Nephron progenitor cell (in vitro differentiated cells): ENCODE measurements at regions not wholly inside any gene's neighbourhood (a gene's known extent, or its start where the extent isn't known, plus 50 kb on each side); places are given as distances from the start of the nearest gene placed in this dataset.
"Not testable (repeated sequence)": the region's sequence is repeated elsewhere in the genome, so short reads cannot be mapped to it uniquely, and the experiment has no call there.

Source experiments
- DNase-seq: peaks from one replicate; pipeline ENCODE4 v3.0.0; 2021
- H3K27ac Mint-ChIP-seq: 2 replicates; pipeline ENCODE4 v1.8.0; 2021; ENCODE audit warnings: mild to moderate bottlenecking, moderate library complexity, mixed read lengths
- H3K27me3 Mint-ChIP-seq: 2 replicates; pipeline ENCODE4 v1.8.0; 2021; ENCODE audit warnings: mild to moderate bottlenecking, low read depth, mixed read lengths; ENCODE audit not compliant: poor library complexity
- H3K36me3 Mint-ChIP-seq: 2 replicates; pipeline ENCODE4 v1.8.0; 2021; ENCODE audit warnings: low read depth, mixed read lengths
- H3K4me1 Mint-ChIP-seq: 2 replicates; pipeline ENCODE4 v1.8.0; 2021; ENCODE audit warnings: mixed read lengths
- H3K4me3 Mint-ChIP-seq: 2 replicates; pipeline ENCODE4 v1.8.0; 2021; ENCODE audit warnings: mild to moderate bottlenecking, moderate library complexity, mixed read lengths
- H3K9me3 Mint-ChIP-seq: 2 replicates; pipeline ENCODE4 v1.8.0; 2021; ENCODE audit warnings: mild to moderate bottlenecking, moderate library complexity, mixed read lengths
- TF ChIP-seq, protein P1 (sequence below): fragments of 200-600 bp; sonication (generic); IDR thresholded peaks from 2 replicates; pipeline ENCODE4 v1.5.0; 2021; ENCODE audit warnings: antibody characterized with exemption

GRCh38 chr2:17226941-17227490, 291.2 kb downstream of the RAD51AP2 start:
- Mint-ChIP-seq H3K27ac (no peak overlapping the region), H3K36me3 (no peaks in the 10 kb centered on the region), H3K4me1 (peaks cover 16% of the 10 kb centered on the region), H3K9me3 (no peaks in the 10 kb centered on the region), H3K27me3 (peaks cover 10% of the 10 kb centered on the region), H3K4me3 (no peak overlapping the region)
- DNase-seq = no peak
- TF ChIP-seq, protein P1, sequence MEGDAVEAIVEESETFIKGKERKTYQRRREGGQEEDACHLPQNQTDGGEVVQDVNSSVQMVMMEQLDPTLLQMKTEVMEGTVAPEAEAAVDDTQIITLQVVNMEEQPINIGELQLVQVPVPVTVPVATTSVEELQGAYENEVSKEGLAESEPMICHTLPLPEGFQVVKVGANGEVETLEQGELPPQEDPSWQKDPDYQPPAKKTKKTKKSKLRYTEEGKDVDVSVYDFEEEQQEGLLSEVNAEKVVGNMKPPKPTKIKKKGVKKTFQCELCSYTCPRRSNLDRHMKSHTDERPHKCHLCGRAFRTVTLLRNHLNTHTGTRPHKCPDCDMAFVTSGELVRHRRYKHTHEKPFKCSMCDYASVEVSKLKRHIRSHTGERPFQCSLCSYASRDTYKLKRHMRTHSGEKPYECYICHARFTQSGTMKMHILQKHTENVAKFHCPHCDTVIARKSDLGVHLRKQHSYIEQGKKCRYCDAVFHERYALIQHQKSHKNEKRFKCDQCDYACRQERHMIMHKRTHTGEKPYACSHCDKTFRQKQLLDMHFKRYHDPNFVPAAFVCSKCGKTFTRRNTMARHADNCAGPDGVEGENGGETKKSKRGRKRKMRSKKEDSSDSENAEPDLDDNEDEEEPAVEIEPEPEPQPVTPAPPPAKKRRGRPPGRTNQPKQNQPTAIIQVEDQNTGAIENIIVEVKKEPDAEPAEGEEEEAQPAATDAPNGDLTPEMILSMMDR = no peak

DNA sequence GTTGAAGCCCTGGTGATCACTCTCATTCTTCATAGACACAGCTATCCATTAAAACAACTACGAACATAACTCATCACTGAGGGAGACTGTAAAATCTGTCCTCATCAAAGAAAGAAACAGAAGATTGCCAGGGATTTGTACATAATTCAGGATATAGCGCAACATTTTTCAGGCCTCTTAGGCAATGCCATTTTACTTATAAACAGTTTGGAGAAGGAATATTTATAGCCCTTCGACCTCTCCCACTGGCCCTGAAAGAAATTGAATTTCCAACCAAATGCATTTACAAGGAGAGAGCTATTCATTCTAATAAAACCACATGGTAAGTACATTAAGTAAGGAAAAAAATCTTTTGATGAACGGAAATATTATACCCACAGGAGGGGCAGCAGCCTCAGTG, 295.0 kb downstream of the RAD51AP2 start:
- Mint-ChIP-seq H3K27me3 (peaks cover 5% of the 10 kb centered on the region), H3K9me3 (no peaks in the 10 kb centered on the region), H3K27ac (peak overlapping the region; percentile 33), H3K4me1 (peaks cover 6% of the 10 kb centered on the region), H3K4me3 (no peak overlapping the region), H3K36me3 (no peaks in the 10 kb centered on the region)
- DNase-seq = no peak
- TF ChIP-seq, protein P1 = no peak

GRCh38 chr2:17208511-17208910, 309.7 kb downstream of the RAD51AP2 start:
- Mint-ChIP-seq H3K9me3 (peaks cover 5% of the 10 kb centered on the region), H3K4me3 (no peak overlapping the region), H3K27ac (no peak overlapping the region), H3K36me3 (no peaks in the 10 kb centered on the region), H3K27me3 (no peaks in the 10 kb centered on the region), H3K4me1 (no peaks in the 10 kb centered on the region)
- TF ChIP-seq, protein P1 = no peak
- DNase-seq = no peak

GRCh38 chr2:17206771-17207170, 311.5 kb downstream of the RAD51AP2 start:
- DNase-seq = no peak
- TF ChIP-seq, protein P1 = no peak
- H3K27ac Mint-ChIP-seq = no peak overlapping the region
- H3K4me1 Mint-ChIP-seq = no peaks in the 10 kb centered on the region
- H3K9me3 Mint-ChIP-seq = peaks cover 5% of the 10 kb centered on the region
- H3K4me3 Mint-ChIP-seq = no peak overlapping the region
- no peaks in the 10 kb centered on the region for H3K36me3 Mint-ChIP-seq
- no peaks in the 10 kb centered on the region for H3K27me3 Mint-ChIP-seq

- not testable (repeated sequence) for H3K4me1 Mint-ChIP-seq, H3K27ac Mint-ChIP-seq, H3K9me3 Mint-ChIP-seq, H3K4me3 Mint-ChIP-seq, H3K36me3 Mint-ChIP-seq, H3K27me3 Mint-ChIP-seq, DNase-seq
Measured at GRCh38 chr2:17204214-17204613, 314.0 kb downstream of the RAD51AP2 start.

GRCh38 chr2:17202628-17203027, 315.6 kb downstream of the RAD51AP2 start:
- not testable (repeated sequence) for DNase-seq

DNA sequence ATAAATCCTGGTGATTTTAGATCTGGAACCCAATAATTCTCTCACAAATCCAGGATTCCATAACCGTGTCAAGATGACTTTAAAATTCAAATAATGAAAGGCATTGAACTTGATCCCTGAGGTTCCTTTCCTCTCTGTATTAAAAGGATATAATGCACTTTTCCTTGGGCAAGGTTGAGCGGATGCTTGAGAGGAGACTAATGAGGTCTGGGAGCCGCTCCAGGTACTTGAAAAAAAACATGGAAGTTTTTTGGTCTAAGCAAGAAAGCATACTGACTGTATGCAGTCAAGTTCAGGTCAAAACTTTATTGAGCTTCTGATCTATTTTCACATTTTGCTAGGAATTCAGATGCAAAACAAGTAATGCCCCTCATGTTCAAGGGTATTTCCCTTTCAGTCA, 318.5 kb downstream of the RAD51AP2 start:
- H3K36me3 Mint-ChIP-seq = no peaks in the 10 kb centered on the region
- H3K9me3 Mint-ChIP-seq = peaks cover 5% of the 10 kb centered on the region
- TF ChIP-seq, protein P1 = no peak
- H3K4me1 Mint-ChIP-seq = no peaks in the 10 kb centered on the region
- no peaks in the 10 kb centered on the region for H3K27me3 Mint-ChIP-seq
- H3K4me3 Mint-ChIP-seq = no peak overlapping the region
- DNase-seq = no peak
- H3K27ac Mint-ChIP-seq = no peak overlapping the region

More at GRCh38 chr2:17202628-17203027, 315.6 kb downstream of the RAD51AP2 start:
- H3K9me3 Mint-ChIP-seq, H3K27me3 Mint-ChIP-seq, H3K4me3 Mint-ChIP-seq, H3K27ac Mint-ChIP-seq, H3K4me1 Mint-ChIP-seq, H3K36me3 Mint-ChIP-seq: not testable (repeated sequence)
